SK-N-SH treated with all-trans-retinoic acid at 6 μM for 48 hours (cell line): ENCODE measurements at regions not wholly inside any gene's neighbourhood (a gene's known extent, or its start where the extent isn't known, plus 50 kb on each side); places are given as distances from the start of the nearest gene placed in this dataset.

Source experiments
- ARNTL ChIP-seq: fragments of 450-650 bp; formaldehyde crosslinking; IDR thresholded peaks from 2 replicates; pipeline ENCODE4 v1.5.0; 2020; ENCODE audit warnings: low read depth, mild to moderate bottlenecking, moderate library complexity, borderline replicate concordance
- BACH2 ChIP-seq: fragments of 250-450 bp; sonication (Bioruptor Pico); IDR thresholded peaks from 2 replicates; pipeline ENCODE4 v1.9.0; 2021; ENCODE audit warnings: mild to moderate bottlenecking, borderline replicate concordance
- CSRNP3 ChIP-seq: fragments of 250-450 bp; sonication (Bioruptor Pico); IDR thresholded peaks from 2 replicates; pipeline ENCODE4 v1.5.1; 2021; ENCODE audit warnings: mild to moderate bottlenecking, moderate library complexity
- PATZ1 ChIP-seq: fragments of 250-450 bp; sonication (Bioruptor Pico); IDR thresholded peaks from 2 replicates; pipeline ENCODE4 v1.8.0; 2020; ENCODE audit warnings: mild to moderate bottlenecking, moderate library complexity, borderline replicate concordance
- RARB ChIP-seq: fragments of 250-450 bp; sonication (Bioruptor Pico); IDR thresholded peaks from 2 replicates; pipeline ENCODE4 v1.8.0; 2021; ENCODE audit warnings: mild to moderate bottlenecking, moderate library complexity
- SNAI2 ChIP-seq: fragments of 250-450 bp; sonication (Bioruptor Pico); IDR thresholded peaks from 2 replicates; pipeline ENCODE4 v1.5.0; 2020; ENCODE audit warnings: mild to moderate bottlenecking, moderate library complexity
- TCF4 ChIP-seq: fragments of 250-450 bp; sonication (Bioruptor Pico); IDR thresholded peaks from 2 replicates; pipeline ENCODE4 v1.8.0; 2021; ENCODE audit warnings: mild to moderate bottlenecking, moderate library complexity, borderline replicate concordance
- ZFP3 ChIP-seq: fragments of 250-450 bp; sonication (Bioruptor Pico); IDR thresholded peaks from 2 replicates; pipeline ENCODE4 v1.5.0; 2020; ENCODE audit warnings: mild to moderate bottlenecking, moderate library complexity
- ZFP30 ChIP-seq: fragments of 450-650 bp; formaldehyde crosslinking; IDR thresholded peaks from 2 replicates; pipeline ENCODE4 v1.5.0; 2022; ENCODE audit warnings: mild to moderate bottlenecking, moderate library complexity
- ZNF565 ChIP-seq: fragments of 450-650 bp; formaldehyde crosslinking; conservative IDR thresholded peaks from 2 replicates; pipeline ENCODE4 v1.5.0; 2020; ENCODE audit warnings: low read depth, mild to moderate bottlenecking, moderate library complexity
- ZNF70 ChIP-seq: fragments of 450-650 bp; formaldehyde crosslinking; IDR thresholded peaks from 2 replicates; pipeline ENCODE4 v1.5.0; 2020; ENCODE audit warnings: mild to moderate bottlenecking, moderate library complexity
- TF ChIP-seq, protein P1 (sequence below): fragments of 250-450 bp; sonication (Bioruptor Pico); IDR thresholded peaks from 2 replicates; pipeline ENCODE4 v1.5.0; 2020; ENCODE audit warnings: mild to moderate bottlenecking, moderate library complexity

GRCh38 chr15:77553695-77554094 is 79.0 kb downstream of the LINGO1 start:
- no peak for TF ChIP-seq RARB (CRISPR knock-in tag)
- no peak for TF ChIP-seq PATZ1 (CRISPR knock-in tag)
- no peak for TF ChIP-seq ZNF565 (CRISPR knock-in tag)
- TF ChIP-seq ARNTL (CRISPR knock-in tag), result no peak
- no peak for TF ChIP-seq ZFP30 (CRISPR knock-in tag)
- TF ChIP-seq ZFP3 (CRISPR knock-in tag), result no peak
- no peak for TF ChIP-seq CSRNP3 (CRISPR knock-in tag)
- TF ChIP-seq ZNF70 (CRISPR knock-in tag), result no peak
- no peak for TF ChIP-seq TCF4 (CRISPR knock-in tag)
- TF ChIP-seq, protein P1, sequence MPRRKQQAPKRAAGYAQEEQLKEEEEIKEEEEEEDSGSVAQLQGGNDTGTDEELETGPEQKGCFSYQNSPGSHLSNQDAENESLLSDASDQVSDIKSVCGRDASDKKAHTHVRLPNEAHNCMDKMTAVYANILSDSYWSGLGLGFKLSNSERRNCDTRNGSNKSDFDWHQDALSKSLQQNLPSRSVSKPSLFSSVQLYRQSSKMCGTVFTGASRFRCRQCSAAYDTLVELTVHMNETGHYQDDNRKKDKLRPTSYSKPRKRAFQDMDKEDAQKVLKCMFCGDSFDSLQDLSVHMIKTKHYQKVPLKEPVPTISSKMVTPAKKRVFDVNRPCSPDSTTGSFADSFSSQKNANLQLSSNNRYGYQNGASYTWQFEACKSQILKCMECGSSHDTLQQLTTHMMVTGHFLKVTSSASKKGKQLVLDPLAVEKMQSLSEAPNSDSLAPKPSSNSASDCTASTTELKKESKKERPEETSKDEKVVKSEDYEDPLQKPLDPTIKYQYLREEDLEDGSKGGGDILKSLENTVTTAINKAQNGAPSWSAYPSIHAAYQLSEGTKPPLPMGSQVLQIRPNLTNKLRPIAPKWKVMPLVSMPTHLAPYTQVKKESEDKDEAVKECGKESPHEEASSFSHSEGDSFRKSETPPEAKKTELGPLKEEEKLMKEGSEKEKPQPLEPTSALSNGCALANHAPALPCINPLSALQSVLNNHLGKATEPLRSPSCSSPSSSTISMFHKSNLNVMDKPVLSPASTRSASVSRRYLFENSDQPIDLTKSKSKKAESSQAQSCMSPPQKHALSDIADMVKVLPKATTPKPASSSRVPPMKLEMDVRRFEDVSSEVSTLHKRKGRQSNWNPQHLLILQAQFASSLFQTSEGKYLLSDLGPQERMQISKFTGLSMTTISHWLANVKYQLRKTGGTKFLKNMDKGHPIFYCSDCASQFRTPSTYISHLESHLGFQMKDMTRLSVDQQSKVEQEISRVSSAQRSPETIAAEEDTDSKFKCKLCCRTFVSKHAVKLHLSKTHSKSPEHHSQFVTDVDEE, result no peak
- TF ChIP-seq SNAI2 (CRISPR knock-in tag), result no peak
- no peak for TF ChIP-seq BACH2
